Skin of body (tissue), 1 donor: ENCODE measurements at regions not wholly inside any gene's neighbourhood (a gene's known extent, or its start where the extent isn't known, plus 50 kb on each side); places are given as distances from the start of the nearest gene placed in this dataset.
A peak's percentile ranks its signal among the peaks of the same experiment; 100 is the strongest.

Experiments
- DNase-seq: peaks from one replicate; lab custom pipeline; 2025; lab: John Stamatoyannopoulos, UW

DNA sequence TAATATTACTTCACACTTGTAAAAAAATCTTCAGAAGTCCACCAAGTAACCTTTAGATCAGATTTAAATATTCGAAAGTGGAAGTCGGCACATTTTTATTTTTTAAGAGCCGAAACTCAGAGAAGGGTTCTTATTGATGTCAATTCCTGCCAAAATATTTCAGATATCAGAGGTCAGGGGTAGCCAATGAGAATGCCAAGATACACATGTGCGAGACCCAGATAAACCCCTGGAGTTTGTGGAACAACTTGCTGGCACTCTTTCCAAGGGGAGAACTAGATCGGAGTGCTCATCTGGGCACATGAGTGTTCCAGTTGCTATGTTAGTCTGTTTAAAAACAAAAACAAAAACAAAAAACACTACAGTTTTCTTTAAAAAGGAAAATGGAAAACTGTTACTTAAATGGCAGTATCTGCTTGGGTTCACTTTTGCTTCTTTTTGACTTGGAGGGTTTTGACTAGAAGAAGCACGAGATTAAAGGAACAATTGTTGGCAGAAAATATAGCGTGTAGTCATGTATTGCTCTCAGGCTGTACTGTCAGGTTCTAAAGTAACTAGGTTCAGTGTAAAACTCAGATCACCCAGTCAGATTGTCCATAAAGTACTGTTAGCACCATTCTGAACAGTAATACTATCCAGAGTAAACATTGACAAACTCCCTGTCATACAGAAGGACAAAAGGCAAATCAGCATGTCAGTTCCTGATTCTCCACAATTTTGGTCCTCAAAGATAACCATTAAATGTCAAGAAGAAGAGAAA, 188.0 kb upstream of the PACRGL start:
- DNase-seq: no peak

DNA sequence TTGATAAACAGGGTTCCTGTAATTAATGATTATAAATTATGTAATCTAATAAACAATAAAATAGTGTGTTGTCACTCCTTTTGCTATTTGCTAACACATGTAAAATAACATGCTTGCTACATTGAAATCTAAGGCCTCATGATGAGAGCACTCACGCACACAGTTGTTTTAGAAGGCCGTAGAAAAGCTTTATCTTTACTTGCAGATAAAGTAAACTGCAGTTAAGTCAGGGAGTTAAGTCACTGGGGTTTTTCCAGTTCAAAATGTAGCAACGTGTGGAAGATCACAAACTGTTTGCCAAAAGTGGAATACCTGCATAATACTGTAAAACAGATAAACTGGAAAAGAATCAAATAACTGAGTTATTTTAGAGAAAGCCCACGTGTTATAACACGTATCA, 187.3 kb upstream of the PACRGL start:
- no peak for DNase-seq

DNA sequence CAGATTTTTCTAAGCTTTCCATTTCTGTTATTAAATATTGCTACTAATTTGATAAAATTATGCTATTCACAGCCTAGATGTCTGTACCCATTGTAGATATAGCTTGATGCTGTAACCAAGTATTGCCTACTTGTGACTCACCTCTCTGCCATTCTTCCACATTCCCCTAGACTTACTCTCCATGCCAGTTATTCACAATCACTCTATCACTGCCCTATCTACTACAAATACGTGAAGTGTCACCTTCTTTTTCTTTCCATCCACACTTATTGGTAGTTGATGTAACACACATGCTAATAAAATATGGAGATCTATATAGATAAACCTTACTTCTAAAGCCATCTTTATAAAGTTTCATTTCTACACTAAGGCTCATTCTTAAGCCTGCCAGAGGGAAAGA, 179.4 kb upstream of the PACRGL start:
- no peak for DNase-seq

- no peak for DNase-seq
Measured at GRCh38 chr4:20528508-20528907, 171.8 kb upstream of the PACRGL start.

DNA sequence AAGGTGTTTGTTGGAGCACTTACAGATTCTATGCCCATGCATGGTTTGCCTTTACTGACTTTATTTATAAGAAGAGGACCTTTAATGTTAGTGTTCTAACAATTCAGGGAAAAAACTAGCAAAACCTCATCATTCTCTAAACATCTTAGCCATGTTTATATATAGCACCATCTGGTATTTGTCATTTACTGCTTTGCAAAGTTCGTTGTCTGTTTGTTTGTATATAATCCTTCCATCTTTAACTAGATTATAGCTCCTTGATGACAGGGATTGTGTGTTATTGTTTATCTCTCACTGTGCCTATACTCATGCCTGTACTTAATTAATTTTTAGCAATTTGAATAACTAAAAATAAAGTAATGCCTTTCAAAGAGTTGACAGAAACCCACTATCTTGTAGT, 170.6 kb upstream of the PACRGL start:
- DNase-seq: peak; percentile 40

DNA sequence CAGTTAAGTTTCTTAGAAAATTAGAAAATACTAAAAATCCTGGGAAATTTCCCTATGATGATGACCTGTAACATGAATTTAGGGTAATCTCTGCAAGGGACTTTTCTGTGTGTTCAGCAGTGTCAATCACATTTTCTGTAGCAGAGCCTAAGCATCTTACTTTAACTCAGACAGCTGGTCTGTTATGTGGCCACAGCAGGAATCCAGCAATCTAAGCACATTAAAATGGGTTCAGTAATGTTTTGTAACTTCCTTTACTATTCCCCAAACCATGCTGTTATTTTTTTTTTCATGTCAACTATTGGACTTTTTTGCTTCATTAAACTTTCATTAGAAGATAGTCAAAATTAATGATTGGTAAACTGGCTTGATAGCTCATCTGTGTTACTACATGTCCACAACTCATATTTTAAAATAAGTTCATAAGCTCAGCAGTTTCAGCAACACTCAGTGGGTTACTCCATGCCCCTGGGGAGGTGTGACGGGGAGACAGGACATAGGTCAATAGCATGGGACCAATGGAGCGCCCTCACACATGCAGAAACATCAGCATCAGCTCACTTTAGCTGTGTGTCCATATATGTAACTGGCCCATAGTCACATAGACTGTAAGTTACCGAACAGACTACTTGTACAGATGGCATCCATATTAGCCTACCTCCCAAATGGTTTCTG, 168.0 kb upstream of the PACRGL start:
- DNase-seq: no peak

DNA sequence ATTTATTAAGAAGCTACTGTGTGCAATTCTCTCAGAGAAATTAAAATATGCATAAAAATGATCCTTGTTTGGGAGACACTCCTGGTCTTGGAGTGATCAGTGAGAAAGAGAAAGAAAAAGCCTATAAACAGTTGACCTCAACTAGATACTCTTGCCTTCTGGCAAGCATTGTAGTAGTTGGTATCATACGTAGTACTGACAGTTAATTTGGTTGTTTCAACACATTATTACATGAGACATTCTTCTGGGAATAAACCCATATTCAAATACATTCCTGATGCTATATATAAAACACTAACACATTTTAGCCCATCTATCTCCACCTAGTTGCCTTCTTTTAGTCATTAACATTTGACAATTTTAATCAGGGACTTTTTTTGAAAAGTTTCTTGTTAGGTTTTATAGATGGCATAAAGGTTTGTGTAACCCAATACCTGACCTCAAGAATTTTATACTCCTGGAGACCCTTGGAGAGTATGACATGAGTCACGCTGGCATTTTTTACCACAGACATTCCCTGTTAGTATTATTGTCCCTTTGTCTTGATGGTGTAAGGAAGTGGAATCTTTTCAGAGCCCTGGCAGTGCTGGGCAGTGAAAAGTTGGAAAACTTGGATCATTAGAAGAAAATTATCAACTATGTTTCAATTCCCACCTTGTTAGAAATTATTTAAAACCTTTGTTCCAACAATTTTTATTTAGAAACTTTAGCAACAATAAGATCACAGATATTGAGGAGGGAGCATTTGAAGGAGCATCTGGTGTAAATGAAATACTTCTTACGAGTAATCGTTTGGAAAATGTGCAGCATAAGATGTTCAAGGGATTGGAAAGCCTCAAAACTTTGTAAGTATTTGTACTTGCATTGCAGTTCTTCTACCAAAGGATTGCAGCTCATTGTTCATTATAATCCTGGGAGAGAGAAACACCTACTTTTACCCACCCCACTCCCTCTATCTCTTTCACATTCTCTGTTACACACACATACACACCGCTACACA, 167.1 kb upstream of the PACRGL start:
- DNase-seq: no peak

- DNase-seq: no peak
Measured at GRCh38 chr4:20538905-20539304, 161.4 kb upstream of the PACRGL start.

DNA sequence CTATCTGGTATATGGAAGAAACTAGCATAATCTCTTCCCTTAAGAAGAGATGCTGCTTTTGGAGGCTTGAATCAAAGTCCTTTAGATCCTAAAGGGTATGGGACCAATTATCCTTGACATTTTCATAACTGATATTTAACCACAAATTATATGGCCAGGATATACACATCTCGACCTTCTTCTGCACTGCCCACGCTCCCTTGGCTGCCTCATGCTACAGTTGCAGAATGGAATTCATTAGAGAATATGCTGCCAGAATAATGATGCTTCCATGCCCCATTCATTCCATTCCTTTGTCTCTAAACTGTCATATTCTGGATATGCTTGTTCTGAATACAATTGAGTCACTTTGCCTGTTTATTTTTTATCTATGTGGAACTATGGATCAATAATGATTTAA, 157.1 kb upstream of the PACRGL start:
- no peak for DNase-seq

DNA sequence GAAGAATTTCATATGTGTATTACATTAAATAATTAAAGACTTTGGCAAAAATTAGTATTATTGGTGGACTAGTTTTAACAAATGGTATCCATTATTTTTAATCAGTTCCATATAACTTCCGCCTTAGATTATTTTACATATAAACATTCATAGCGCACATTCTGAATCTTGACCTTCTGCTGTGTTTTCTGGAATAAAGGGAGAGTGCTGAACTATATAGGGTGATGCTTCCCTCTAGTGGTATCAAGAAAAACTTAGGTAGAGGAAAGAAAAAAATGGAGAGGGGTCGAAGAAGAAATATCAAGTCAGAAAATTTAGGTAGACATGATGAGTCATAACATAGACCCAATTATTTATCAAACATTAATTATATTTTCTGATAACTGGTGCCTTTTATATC, 155.6 kb upstream of the PACRGL start:
- peak; percentile 80 for DNase-seq

DNA sequence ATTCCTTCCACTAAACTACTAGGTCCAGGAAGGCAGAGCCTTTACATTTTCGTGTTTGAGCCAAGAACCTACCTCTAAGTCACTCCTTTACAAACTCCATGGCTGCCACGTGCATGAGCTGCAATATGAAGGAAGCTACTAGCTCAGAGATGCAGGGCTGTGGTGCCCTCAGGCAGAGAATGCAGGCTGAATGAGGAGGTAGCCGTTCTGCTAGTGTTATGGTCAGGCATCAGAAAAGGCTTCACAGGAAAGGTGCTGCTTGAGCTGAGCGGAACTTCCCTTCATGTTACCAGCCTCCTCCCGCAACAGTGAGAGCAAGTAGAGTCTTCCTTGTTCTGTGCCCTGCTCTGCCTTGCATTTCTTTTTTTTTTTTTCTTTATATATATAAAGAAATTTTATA, 148.3 kb upstream of the PACRGL start:
- no peak for DNase-seq

DNA sequence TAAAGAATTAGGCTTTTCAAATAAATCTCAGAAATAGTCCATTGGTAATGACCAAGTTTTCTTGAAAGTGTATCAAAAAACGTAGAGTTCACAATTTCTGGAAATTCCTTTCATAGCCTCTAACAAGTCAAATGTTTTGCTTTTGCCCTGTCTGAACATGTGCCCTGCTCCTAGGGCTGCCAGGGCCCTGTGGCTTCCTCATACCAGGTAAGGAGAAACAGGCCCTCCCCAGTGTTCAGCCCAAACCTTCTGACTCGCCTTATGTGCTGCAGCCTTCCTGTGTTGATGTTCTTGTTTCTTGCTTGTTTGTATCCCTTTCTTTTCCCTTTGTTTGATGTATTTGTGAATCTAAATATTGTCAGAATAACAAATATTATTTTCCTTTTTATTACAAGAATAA, 146.1 kb upstream of the PACRGL start:
- no peak for DNase-seq

DNA sequence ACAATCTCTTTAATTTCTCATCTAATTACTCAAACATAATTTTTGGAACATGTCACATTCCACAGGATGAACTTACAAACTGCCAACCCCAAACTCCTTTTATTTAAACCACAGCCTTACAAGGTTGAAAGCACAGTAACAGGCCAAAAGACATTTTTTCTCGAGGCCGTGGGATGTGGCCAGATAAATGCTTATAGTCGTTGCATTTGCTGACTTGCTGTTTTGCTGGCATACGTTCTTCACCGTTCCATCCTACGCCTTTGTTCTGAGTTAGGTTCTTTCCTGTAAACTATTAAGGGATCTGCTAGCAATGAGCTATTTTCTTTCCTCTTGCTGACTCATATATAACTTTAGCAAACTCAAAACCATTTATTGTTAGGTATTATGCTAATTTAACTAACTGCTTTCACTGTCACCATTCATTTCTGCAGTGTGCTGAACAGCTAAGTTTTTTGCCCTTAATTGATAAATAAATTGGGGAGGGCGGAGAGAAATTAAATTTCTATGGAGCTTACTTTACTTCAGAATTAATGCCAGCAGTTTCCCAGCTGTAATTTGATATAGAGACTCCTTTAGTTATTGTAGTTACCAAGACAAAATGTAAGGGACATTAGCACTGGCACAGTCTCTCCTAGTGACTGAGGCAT, 135.1 kb upstream of the PACRGL start:
- DNase-seq: no peak

GRCh38 chr4:20570981-20571715, 129.1 kb upstream of the PACRGL start:
- DNase-seq: no peak

- DNase-seq: no peak
Measured at GRCh38 chr4:20572976-20573375, 127.3 kb upstream of the PACRGL start.

- DNase-seq: no peak
Measured at GRCh38 chr4:20574986-20575385, 125.3 kb upstream of the PACRGL start.

GRCh38 chr4:20575486-20575885, 124.8 kb upstream of the PACRGL start:
- DNase-seq: no peak

DNA sequence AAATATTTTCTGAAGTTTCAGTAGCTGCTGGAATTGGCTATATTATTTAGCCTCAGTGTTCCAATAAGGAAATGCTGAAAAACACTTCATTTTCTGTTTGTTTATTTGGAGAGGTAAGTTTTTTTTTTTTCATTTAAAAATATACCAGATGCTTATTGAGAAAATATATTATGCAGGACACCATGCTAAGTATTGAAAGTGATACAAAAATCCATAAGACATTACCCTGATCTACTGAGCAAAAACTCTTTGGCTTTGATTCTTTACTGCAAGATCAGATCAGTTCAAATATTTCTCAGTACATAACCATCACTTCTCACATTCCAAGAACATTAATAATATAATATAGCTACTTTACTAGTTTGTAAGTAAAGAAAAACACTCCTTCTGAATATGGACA, 123.4 kb upstream of the PACRGL start:
- no peak for DNase-seq

DNA sequence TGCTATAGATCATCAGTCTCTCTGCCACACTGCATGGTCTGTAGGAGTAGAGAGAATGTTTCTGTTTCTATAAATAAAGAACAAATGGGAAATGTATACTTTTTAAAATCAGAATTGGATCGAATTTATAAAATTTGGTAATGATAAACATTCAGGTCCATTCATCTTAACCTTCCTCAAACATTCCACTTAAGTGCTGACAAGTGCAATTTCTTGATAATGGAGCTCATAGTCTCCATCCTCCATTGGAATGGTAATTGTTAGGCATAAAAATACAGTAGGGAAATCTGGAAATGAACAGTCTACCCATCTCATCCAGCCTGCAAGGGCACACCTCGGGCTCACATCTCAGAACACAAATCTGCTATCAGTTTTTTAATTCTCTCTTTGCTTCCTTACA, 122.6 kb upstream of the PACRGL start:
- DNase-seq: no peak

DNA sequence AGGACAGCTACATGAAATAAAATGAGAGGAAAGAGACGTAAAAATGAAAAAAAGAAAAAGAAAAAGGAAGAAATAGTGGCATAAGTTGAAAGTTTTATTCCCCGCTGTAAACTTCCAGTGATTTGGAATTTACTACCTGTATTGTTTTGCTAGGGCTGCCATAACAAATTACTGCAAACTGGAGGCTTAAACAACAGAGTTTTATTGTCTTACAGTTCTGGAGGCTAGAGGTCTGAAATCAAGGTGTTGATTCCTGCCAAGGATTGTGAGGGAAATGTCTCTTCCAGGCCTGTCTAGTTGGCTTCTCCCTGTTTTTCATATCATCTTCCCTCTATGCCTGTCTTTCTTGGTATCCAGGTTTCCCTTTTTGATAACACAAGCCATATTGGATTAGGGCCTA, 119.4 kb upstream of the PACRGL start:
- no peak for DNase-seq

DNA sequence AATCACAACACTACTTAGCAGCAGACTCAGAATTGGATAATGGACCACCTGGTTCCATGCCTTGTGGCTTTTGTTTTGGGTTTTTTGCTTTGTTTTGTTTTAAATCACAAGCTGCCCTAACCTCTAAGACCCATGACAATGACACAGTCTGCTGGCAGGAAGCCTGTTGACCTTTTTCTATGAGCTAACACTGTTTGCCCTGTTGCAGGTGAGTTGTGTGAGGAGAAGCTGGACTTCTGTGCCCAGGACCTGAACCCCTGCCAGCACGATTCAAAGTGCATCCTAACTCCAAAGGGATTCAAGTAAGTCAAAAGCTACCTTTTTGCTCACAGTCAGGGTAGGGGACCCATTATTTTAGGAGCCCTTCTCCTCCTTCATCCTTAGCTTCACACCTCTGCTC, 110.8 kb upstream of the PACRGL start:
- DNase-seq: no peak
